ENCODE measurements at regions not wholly inside any gene's neighbourhood (a gene's known extent, or its start where the extent isn't known, plus 50 kb on each side); places are given as distances from the start of the nearest gene placed in this dataset.

- no peak for DNase-seq
Measured at GRCh38 chr22:48254311-48254873, 1491.9 kb downstream of the TBC1D22A start.

GRCh38 chr22:48253573-48253972, 1491.1 kb downstream of the TBC1D22A start:
- DNase-seq = no peak

- DNase-seq = no peak
Measured at GRCh38 chr22:48253136-48253535, 1490.7 kb downstream of the TBC1D22A start.

GRCh38 chr22:48251629-48252028, 1489.2 kb downstream of the TBC1D22A start:
- no peak for DNase-seq

GRCh38 chr22:48250937-48251530, 1488.6 kb downstream of the TBC1D22A start:
- no peak for DNase-seq

GRCh38 chr22:48250286-48250895, 1487.9 kb downstream of the TBC1D22A start:
- no peak for DNase-seq

GRCh38 chr22:48249713-48250268, 1487.3 kb downstream of the TBC1D22A start:
- DNase-seq = no peak

- DNase-seq = no peak
Measured at GRCh38 chr22:48248901-48249455, 1486.5 kb downstream of the TBC1D22A start.

GRCh38 chr22:48247829-48248228, 1485.4 kb downstream of the TBC1D22A start:
- DNase-seq = no peak

GRCh38 chr22:48245196-48245485, 1482.7 kb downstream of the TBC1D22A start:
- no peak for DNase-seq

- DNase-seq = no peak
Measured at GRCh38 chr22:48244388-48245195, 1482.1 kb downstream of the TBC1D22A start.

- DNase-seq = no peak
Measured at GRCh38 chr22:48242461-48242864, 1480.0 kb downstream of the TBC1D22A start.

- DNase-seq = no peak
Measured at GRCh38 chr22:48241658-48242057, 1479.2 kb downstream of the TBC1D22A start.

GRCh38 chr22:48240935-48241230, 1478.4 kb downstream of the TBC1D22A start:
- no peak for DNase-seq

- DNase-seq = no peak
Measured at GRCh38 chr22:48240148-48240934, 1477.9 kb downstream of the TBC1D22A start.

GRCh38 chr22:48239461-48240147, 1477.2 kb downstream of the TBC1D22A start:
- no peak for DNase-seq

GRCh38 chr22:48238966-48239365, 1476.5 kb downstream of the TBC1D22A start:
- DNase-seq = no peak

GRCh38 chr22:48238284-48238915, 1476.0 kb downstream of the TBC1D22A start:
- no peak for DNase-seq

- no peak for DNase-seq
Measured at GRCh38 chr22:48237466-48238283, 1475.2 kb downstream of the TBC1D22A start.

- no peak for DNase-seq
Measured at GRCh38 chr22:48236261-48236660, 1473.8 kb downstream of the TBC1D22A start.

GRCh38 chr22:48235744-48236143, 1473.3 kb downstream of the TBC1D22A start:
- DNase-seq = no peak
